DOHH2 (cell line): ENCODE measurements at regions not wholly inside any gene's neighbourhood (a gene's known extent, or its start where the extent isn't known, plus 50 kb on each side); places are given as distances from the start of the nearest gene placed in this dataset.

Source experiments
- EZH2phosphoT487 ChIP-seq: fragments of 200-600 bp; sonication (generic); IDR thresholded peaks from 2 replicates; pipeline ENCODE4 v1.6.1; 2017; ENCODE audit warnings: borderline replicate concordance, mild to moderate bottlenecking, antibody characterized with exemption, low read length, moderate library complexity, mixed read lengths
- TF ChIP-seq, protein P1 (sequence below): fragments of 200-600 bp; sonication (generic); IDR thresholded peaks from one replicate; pipeline ENCODE4 v1.5.1; 2014; ENCODE audit warnings: antibody characterized with exemption, mild to moderate bottlenecking, low read depth, low read length; ENCODE audit not compliant: poor library complexity, severe bottlenecking

DNA sequence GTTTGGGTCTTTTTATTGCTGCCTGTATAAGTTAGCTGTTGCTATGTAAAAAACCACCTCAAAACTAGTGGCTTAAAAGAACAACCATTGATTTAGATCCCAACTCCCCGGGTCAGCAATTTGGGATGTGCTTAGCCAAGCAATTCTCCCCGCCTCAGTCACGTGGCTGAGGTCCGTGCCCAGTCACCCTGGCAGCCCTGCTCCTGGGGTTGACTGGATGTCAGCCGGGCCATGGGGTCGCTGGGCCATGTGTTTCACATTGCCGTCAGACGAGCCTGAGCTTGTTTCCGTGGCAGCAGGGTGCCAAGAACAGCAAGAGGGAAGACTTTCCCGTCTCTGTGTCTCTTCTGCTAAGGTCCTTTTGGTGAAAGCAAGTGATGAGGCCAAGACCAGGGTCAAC lies 345.7 kb upstream of the FAT1 start:
- TF ChIP-seq, protein P1, sequence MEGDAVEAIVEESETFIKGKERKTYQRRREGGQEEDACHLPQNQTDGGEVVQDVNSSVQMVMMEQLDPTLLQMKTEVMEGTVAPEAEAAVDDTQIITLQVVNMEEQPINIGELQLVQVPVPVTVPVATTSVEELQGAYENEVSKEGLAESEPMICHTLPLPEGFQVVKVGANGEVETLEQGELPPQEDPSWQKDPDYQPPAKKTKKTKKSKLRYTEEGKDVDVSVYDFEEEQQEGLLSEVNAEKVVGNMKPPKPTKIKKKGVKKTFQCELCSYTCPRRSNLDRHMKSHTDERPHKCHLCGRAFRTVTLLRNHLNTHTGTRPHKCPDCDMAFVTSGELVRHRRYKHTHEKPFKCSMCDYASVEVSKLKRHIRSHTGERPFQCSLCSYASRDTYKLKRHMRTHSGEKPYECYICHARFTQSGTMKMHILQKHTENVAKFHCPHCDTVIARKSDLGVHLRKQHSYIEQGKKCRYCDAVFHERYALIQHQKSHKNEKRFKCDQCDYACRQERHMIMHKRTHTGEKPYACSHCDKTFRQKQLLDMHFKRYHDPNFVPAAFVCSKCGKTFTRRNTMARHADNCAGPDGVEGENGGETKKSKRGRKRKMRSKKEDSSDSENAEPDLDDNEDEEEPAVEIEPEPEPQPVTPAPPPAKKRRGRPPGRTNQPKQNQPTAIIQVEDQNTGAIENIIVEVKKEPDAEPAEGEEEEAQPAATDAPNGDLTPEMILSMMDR, result no peak
- no peak for TF ChIP-seq EZH2phosphoT487
